Type B pancreatic cell (in vitro differentiated cells): ENCODE measurements at regions not wholly inside any gene's neighbourhood (a gene's known extent, or its start where the extent isn't known, plus 50 kb on each side); places are given as distances from the start of the nearest gene placed in this dataset.

Source experiments
- DNase-seq: peaks from one replicate; pipeline ENCODE4 v3.0.0; 2021; ENCODE audit warnings: mixed read lengths; ENCODE audit not compliant: unreplicated experiment; ENCODE audit errors: extremely low spot score
- H3K27ac Mint-ChIP-seq: 2 replicates; pipeline ENCODE4 v1.8.0; 2021; ENCODE audit warnings: mild to moderate bottlenecking, mixed read lengths
- H3K27me3 Mint-ChIP-seq: 2 replicates; pipeline ENCODE4 v1.8.0; 2021; ENCODE audit warnings: mixed read lengths
- H3K36me3 Mint-ChIP-seq: 2 replicates; pipeline ENCODE4 v1.8.0; 2021; ENCODE audit warnings: mixed read lengths
- H3K4me1 Mint-ChIP-seq: one replicate; pipeline ENCODE4 v1.8.0; 2021; ENCODE audit warnings: mixed read lengths; ENCODE audit not compliant: unreplicated experiment
- H3K4me3 Mint-ChIP-seq: 2 replicates; pipeline ENCODE4 v1.8.0; 2021; ENCODE audit warnings: mild to moderate bottlenecking, mixed read lengths
- H3K9me3 Mint-ChIP-seq: 2 replicates; pipeline ENCODE4 v1.8.0; 2021; ENCODE audit warnings: mixed read lengths
- TF ChIP-seq, protein P1 (sequence below): fragments of 200-600 bp; sonication (generic); conservative IDR thresholded peaks from 2 replicates; pipeline ENCODE4 v1.5.0; 2021; ENCODE audit warnings: antibody characterized with exemption, mild to moderate bottlenecking

DNA sequence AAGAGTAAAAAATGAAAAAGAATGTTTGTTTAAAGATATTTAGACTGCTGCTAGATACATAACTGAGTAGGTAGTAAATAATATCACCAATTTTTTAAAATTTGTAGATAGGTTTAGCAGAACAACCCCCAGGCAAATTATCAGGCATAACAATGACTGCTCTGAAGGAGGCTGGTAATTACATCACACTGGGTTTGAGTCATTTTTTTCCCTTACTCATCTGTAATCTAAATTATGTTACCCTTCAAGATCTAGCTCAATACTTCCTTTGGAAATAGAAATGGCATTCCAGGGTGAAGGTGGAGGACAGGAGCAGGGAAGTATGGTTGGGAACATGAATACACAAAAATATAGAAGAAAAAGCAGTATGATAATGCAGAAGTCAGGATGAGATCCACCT, 431.6 kb upstream of the MAOA start:
- H3K4me3 Mint-ChIP-seq, result no peak overlapping the region
- H3K4me1 Mint-ChIP-seq, result no peaks in the 10 kb centered on the region

DNA sequence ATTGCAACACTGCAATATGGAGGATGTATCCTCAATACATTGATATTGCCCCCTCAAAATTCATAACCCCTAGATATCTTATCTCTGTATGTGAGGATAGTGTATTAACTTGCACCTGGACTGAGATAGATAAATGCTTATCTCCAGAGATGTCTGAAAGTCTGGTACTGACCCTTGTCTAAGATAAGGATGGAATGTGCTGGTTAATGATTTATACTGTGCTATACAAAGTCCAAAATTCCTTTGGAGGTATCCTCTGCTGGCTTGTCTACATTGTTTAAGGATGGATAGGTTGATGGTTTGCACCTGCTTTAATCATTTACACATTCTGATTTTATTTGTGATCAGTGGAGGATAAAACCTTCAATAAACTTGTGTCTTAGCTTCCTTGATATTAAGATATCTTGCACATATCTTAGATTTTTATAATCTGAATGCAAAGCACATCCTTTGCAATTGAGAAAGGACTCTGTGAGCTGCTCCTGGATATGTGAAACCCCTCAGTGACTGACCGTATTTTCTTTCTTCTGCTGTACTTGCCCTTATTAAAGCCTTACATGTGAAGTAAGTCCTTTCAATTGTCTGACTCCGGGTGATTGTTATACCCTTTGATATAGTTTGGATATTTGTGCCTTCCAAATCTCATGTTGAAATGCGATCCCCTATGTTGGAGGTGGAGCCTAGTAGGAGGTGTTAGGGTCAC, 430.3 kb upstream of the MAOA start:
- Mint-ChIP-seq H3K4me1 (no peaks in the 10 kb centered on the region), H3K27me3 (no peaks in the 10 kb centered on the region), H3K36me3 (no peaks in the 10 kb centered on the region), H3K27ac (no peak overlapping the region), H3K4me3 (no peak overlapping the region), H3K9me3 (no peaks in the 10 kb centered on the region)
- no peak for DNase-seq
- TF ChIP-seq, protein P1, sequence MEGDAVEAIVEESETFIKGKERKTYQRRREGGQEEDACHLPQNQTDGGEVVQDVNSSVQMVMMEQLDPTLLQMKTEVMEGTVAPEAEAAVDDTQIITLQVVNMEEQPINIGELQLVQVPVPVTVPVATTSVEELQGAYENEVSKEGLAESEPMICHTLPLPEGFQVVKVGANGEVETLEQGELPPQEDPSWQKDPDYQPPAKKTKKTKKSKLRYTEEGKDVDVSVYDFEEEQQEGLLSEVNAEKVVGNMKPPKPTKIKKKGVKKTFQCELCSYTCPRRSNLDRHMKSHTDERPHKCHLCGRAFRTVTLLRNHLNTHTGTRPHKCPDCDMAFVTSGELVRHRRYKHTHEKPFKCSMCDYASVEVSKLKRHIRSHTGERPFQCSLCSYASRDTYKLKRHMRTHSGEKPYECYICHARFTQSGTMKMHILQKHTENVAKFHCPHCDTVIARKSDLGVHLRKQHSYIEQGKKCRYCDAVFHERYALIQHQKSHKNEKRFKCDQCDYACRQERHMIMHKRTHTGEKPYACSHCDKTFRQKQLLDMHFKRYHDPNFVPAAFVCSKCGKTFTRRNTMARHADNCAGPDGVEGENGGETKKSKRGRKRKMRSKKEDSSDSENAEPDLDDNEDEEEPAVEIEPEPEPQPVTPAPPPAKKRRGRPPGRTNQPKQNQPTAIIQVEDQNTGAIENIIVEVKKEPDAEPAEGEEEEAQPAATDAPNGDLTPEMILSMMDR, result no peak

More for the DNA sequence above, 431.6 kb upstream of the MAOA start:
- Mint-ChIP-seq H3K27ac (no peak overlapping the region), H3K27me3 (no peaks in the 10 kb centered on the region), H3K36me3 (no peaks in the 10 kb centered on the region), H3K9me3 (no peaks in the 10 kb centered on the region)
- no peak for DNase-seq
- TF ChIP-seq, protein P1, result no peak

DNA sequence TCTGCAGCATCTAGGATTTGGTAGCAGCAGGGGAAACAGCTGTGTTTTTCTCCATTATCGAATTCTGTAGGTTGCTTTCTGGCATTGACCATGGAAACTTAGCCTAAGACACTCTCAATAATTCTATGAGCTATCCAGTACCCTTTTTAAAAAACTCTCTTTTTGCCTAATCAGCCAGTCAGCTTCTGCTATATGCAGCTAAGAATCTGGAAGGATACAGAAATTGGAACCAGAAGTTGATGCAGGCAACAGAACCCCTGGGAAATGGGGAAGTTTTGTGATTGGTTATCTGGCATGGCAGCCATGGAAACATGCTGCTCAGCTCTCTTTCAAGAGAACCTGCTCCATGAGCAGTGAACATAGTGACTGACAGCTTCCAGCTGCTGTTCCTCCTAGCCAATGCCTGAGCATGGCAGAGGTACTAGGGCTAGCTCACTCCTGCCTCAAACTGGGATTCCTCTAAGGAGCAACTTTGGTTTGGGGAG, 417.6 kb upstream of the MAOA start:
- Mint-ChIP-seq H3K27me3 (peaks cover 3% of the 10 kb centered on the region), H3K27ac (no peak overlapping the region), H3K4me3 (no peak overlapping the region), H3K36me3 (no peaks in the 10 kb centered on the region), H3K4me1 (no peaks in the 10 kb centered on the region), H3K9me3 (no peaks in the 10 kb centered on the region)
- TF ChIP-seq, protein P1, result no peak
- no peak for DNase-seq

DNA sequence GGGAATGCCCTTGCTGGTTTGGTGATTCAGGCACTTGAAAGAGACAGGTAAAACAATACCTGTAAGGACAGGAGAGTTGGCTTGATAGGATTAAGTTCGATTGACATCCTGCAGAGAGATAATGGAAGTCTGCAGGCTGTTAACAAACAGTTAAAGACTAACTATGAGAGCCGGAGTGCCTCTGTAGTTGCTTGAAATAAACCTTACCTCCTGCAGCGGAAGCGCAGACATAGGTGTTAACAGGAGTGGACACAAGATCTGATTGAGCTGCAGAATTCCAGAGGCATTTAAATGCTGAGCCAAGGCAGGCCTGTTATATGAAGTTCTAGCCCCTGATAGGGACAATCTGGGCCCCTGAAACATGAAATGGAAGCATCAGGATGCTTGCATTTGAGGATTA, 416.7 kb upstream of the MAOA start:
- Mint-ChIP-seq H3K36me3 (no peaks in the 10 kb centered on the region), H3K4me3 (no peak overlapping the region), H3K4me1 (no peaks in the 10 kb centered on the region), H3K27me3 (peaks cover 3% of the 10 kb centered on the region), H3K9me3 (no peaks in the 10 kb centered on the region), H3K27ac (no peak overlapping the region)
- DNase-seq, result no peak
- TF ChIP-seq, protein P1, result no peak

DNA sequence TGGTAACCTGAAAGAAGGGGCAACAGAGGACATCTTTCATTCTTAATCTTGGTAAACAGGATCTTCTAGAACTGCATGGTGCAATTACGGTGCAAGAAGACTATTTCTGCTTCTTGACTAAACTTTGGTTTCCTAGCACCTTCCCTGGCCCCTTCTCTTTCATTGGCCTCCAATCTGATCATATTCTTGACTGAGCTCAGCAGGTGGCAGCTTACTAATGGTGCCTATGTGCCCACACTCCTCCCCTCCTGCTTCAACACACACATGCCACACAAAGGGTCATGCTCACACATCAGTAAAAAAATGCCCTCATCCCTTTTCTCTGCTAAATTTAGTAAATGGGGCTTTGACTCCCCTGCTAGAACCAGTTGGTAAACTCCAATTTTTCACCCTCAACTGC, 400.5 kb upstream of the MAOA start:
- TF ChIP-seq, protein P1, result no peak
- Mint-ChIP-seq H3K4me1 (no peaks in the 10 kb centered on the region), H3K27me3 (no peaks in the 10 kb centered on the region), H3K36me3 (no peaks in the 10 kb centered on the region), H3K4me3 (no peak overlapping the region), H3K27ac (no peak overlapping the region), H3K9me3 (no peaks in the 10 kb centered on the region)
- no peak for DNase-seq
